ENCODE measurements at regions not wholly inside any gene's neighbourhood (a gene's known extent, or its start where the extent isn't known, plus 50 kb on each side); places are given as distances from the start of the nearest gene placed in this dataset.
"Not testable (repeated sequence)": the region's sequence is repeated elsewhere in the genome, so short reads cannot be mapped to it uniquely, and the experiment has no call there.

- not testable (repeated sequence) for TF ChIP-seq POLR2A, CTCF (IDR thresholded peaks at IDR 0.05)
Observed at GRCh38 chr14:87734577-87735360, 258.2 kb downstream of the GALC start.

All from esophagus squamous epithelium (tissue), 4 donors.